ENCODE measurements at regions not wholly inside any gene's neighbourhood (a gene's known extent, or its start where the extent isn't known, plus 50 kb on each side); places are given as distances from the start of the nearest gene placed in this dataset.

DNA sequence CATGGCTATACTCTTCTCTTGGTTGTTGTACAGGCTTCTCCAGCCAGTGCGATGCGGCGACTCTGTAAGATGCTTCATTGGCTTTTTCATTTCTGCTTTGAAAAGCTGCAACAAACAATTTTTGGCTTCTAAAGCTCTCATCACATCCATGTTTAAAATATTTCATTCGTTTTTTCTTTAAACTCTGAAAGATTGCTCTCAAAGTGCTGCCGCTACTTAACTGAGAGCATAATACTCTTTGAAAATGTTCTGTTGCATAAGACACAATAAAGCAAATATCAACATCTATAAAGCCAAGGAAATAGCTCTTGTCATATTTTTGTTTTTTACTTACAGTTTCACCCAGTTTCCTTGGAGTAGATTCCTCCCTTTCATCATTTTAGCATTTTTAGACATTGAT is 468.3 kb downstream of the TBC1D22A start:
- peaks cover 5 to 31% of the 10 kb centered on the region in 2 donors for H3K9me3 ChIP-seq
- peak; percentile 16 for DNase-seq (ENCODE audit: low spot score)
- H3K4me1 ChIP-seq: no peaks in the 10 kb centered on the region
- TF ChIP-seq, protein P1, sequence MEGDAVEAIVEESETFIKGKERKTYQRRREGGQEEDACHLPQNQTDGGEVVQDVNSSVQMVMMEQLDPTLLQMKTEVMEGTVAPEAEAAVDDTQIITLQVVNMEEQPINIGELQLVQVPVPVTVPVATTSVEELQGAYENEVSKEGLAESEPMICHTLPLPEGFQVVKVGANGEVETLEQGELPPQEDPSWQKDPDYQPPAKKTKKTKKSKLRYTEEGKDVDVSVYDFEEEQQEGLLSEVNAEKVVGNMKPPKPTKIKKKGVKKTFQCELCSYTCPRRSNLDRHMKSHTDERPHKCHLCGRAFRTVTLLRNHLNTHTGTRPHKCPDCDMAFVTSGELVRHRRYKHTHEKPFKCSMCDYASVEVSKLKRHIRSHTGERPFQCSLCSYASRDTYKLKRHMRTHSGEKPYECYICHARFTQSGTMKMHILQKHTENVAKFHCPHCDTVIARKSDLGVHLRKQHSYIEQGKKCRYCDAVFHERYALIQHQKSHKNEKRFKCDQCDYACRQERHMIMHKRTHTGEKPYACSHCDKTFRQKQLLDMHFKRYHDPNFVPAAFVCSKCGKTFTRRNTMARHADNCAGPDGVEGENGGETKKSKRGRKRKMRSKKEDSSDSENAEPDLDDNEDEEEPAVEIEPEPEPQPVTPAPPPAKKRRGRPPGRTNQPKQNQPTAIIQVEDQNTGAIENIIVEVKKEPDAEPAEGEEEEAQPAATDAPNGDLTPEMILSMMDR (IDR thresholded peaks at IDR 0.05): no peak
- no peaks in the 10 kb centered on the region for H3K36me3 ChIP-seq
- H3K27me3 ChIP-seq: no peaks in the 10 kb centered on the region
- no peak overlapping the region for H3K27ac ChIP-seq
- H3K4me3 ChIP-seq: no peak overlapping the region

DNA sequence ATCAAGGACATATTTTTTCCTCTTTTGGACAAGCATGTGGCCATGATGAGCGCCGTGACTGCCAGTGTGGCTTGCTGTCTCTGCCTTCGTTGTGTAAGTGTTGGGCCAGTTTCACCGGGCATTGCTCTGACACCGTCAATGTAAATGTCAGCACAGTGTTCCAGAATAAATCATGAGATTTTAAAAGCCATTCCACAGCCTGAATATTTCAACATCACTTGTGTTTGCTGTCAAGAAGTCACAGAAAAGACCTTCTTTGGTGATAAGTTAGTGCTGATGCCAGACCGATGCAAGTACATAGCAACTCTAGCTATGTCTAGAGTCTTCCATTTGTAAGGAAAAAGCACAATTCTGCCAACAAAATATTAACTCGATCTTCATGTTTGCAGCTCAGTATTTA is 467.8 kb downstream of the TBC1D22A start:
- Histone ChIP-seq H3K36me3 (no peaks in the 10 kb centered on the region), H3K27me3 (no peaks in the 10 kb centered on the region), H3K9me3 (peaks cover 5 to 31% of the 10 kb centered on the region in 2 donors), H3K27ac (no peak overlapping the region), H3K4me3 (no peak overlapping the region), H3K4me1 (no peaks in the 10 kb centered on the region)
- TF ChIP-seq, protein P1 (IDR thresholded peaks at IDR 0.05): no peak
- DNase-seq (ENCODE audit: low spot score): peak; percentile 44

DNA sequence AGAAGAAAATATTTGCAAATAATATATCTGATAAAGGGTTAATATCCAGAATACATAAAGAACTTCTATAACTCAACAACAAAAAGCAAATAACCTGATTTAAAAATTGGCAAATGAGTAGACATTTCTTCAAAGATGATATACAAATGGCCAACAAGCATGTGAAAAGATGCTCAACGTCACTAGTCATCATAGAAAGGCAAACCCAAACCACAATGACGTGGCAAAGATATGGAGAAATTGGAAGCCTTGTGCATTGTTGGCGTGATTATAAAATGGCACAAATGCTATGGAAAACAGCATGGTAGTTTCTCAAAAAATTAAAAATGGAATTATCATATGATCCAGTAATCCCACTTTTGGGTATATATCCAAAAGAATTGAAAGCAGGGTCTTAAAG is 466.3 kb downstream of the TBC1D22A start:
- H3K4me1 ChIP-seq: no peaks in the 10 kb centered on the region
- no peaks in the 10 kb centered on the region for H3K27me3 ChIP-seq

DNA sequence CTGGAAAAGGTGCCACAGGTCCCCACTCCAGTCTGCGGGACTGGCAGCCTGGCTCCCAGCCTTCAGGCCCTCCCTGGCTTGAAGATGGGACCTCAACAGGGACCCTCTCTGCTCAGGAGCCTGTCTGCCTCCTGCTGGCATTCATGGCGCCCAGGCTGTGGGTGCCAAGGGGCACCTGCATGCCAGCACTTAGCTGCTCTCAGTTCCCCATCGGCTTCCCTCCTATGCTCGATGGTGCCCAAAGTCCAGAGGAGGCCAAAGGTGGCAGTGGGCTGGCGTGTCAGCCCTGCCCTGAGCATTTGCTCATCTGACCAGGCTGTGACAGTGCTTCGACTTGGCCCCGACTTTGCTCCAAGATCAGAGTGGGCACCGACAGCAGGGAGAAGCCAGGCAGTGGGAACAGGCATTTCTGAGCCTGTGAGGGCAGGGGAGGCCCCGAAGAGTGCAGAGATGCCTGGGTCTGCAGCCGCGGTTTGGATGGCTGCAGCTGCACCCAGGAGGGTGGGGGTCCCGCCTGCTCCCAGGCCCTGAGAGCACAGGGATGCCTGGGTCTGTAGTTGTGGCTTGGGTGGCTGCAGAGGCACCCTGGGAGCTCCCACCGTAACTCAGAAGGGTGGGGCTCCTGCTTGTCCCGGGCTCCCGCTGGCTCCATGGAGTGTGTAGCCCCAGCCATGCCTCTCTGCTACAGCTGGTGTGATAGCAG is 463.6 kb downstream of the TBC1D22A start:
- TF ChIP-seq, protein P1 (IDR thresholded peaks at IDR 0.05): no peak
- H3K36me3 ChIP-seq: no peaks in the 10 kb centered on the region
- H3K9me3 ChIP-seq: peaks cover 5 to 18% of the 10 kb centered on the region in 2 donors
- no peak overlapping the region for H3K27ac ChIP-seq
- no peaks in the 10 kb centered on the region for H3K27me3 ChIP-seq
- H3K4me3 ChIP-seq: no peak overlapping the region
- no peaks in the 10 kb centered on the region for H3K4me1 ChIP-seq
- peak; percentile 18 for DNase-seq (ENCODE audit: low spot score)

More for the DNA sequence above, 466.3 kb downstream of the TBC1D22A start:
- Histone ChIP-seq H3K4me3 (no peak overlapping the region), H3K9me3 (peaks cover 5 to 28% of the 10 kb centered on the region in 2 donors), H3K27ac (no peak overlapping the region), H3K36me3 (no peaks in the 10 kb centered on the region)
- TF ChIP-seq, protein P1 (IDR thresholded peaks at IDR 0.05): no peak
- no peak for DNase-seq (ENCODE audit: low spot score)

DNA sequence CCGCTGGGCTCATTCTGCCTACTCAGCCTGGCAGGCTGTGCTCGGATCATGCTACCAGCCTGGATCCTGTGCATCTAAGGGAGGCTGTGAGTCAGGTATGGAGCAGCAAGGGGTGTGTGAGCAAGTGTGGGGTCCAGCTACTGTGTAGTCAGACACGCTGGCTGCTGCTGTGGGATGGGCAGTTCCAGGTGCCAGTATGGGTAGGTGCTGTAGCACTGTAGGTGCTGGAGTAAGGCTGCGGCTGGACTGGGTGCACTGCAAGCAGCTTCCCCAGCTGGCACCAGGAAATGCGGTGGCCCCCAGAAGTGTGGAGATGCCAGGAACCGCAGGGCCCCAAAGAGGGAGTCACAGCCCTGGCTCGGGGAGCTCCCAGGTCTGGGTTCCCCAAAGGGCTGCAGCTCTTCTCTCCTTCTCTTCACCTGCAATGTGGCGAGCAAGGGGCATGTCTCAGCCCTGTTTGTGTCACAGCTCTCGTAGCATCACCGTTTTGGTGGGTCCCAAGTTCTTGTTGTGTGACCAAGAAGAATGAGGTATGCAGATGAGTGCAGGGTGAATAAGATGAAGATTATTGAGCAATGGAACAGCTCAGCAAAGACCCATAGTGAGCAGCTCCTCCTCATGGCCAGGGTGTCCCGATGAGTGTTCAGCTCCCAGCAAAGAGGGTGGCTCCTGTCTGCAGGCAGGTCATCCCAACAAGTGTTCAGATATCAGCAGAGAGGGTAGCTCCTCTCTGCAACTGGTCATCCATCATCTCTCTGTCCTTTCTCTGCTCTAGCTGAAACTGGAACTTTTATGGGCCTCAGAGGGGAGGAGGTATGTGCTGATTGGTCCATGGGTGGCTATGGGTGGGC is 462.9 kb downstream of the TBC1D22A start:
- DNase-seq (ENCODE audit: low spot score): peak; percentile 54
- TF ChIP-seq, protein P1 (IDR thresholded peaks at IDR 0.05): no peak

More for the DNA sequence above, 462.9 kb downstream of the TBC1D22A start:
- H3K9me3 ChIP-seq: peaks cover 5 to 18% of the 10 kb centered on the region in 2 donors
- no peaks in the 10 kb centered on the region for H3K27me3 ChIP-seq
- H3K27ac ChIP-seq: no peak overlapping the region
- H3K4me3 ChIP-seq: no peak overlapping the region
- H3K4me1 ChIP-seq: no peaks in the 10 kb centered on the region
- H3K36me3 ChIP-seq: no peaks in the 10 kb centered on the region

Small RNA genes in the stretch of these regions (microRNA-seq; reads per million reads assigned to microRNA genes)
- gene MIR3201 (ENCODE audit: borderline number of aligned reads in 2 of 2, borderline replicate concordance in 1 of 2) (0 reads per million in 2 donors), gene MIR3667 (ENCODE audit: borderline number of aligned reads in 2 of 2, borderline replicate concordance in 1 of 2) (0 to 3.5 reads per million in 2 donors), gene MIR4535 (ENCODE audit: borderline number of aligned reads in 2 of 2, borderline replicate concordance in 1 of 2) (0 reads per million in 2 donors)

Data from right atrium auricular region (tissue), 2 donors.